WTC11 (cell line): ENCODE measurements at regions not wholly inside any gene's neighbourhood (a gene's known extent, or its start where the extent isn't known, plus 50 kb on each side); places are given as distances from the start of the nearest gene placed in this dataset.

ENCODE experiments used
- ATAC-seq: fragments of 200-7000 bp; cut with Tn5 transposase; 2 replicates; pipeline ENCODE4 v1.10.0; 2021; ENCODE audit warnings: mild to moderate bottlenecking, moderate library complexity
- CTCF ChIA-PET: fragments of 300-600 bp; sonication (Branson Sonifier 250); formaldehyde crosslinking; loops from one replicate; lab custom pipeline; 2021; ENCODE audit warnings: antibody characterized with exemption; lab: Charles Lee
- POLR2A ChIA-PET: fragments of 350-600 bp; sonication (Branson Sonifier 250); formaldehyde crosslinking; loops from one replicate; lab custom pipeline; 2021; ENCODE audit warnings: antibody characterized with exemption; lab: Charles Lee
- DNase-seq: peaks from one replicate; pipeline ENCODE4 v3.0.0; 2021; ENCODE audit warnings: low spot score
- H3K27ac Mint-ChIP-seq: 2 replicates; pipeline ENCODE4 v1.8.0; 2021; ENCODE audit warnings: mixed read lengths
- H3K27me3 Mint-ChIP-seq: 2 replicates; pipeline ENCODE4 v1.8.0; 2021; ENCODE audit warnings: low read depth, mild to moderate bottlenecking, moderate library complexity, mixed read lengths
- H3K36me3 Mint-ChIP-seq: 2 replicates; pipeline ENCODE4 v1.8.0; 2021; ENCODE audit warnings: mixed read lengths
- H3K4me1 Mint-ChIP-seq: 2 replicates; pipeline ENCODE4 v1.8.0; 2022; ENCODE audit warnings: mixed read lengths
- H3K4me3 Mint-ChIP-seq: 2 replicates; pipeline ENCODE4 v1.8.0; 2021; ENCODE audit warnings: mild to moderate bottlenecking, moderate library complexity, mixed read lengths
- H3K9me3 Mint-ChIP-seq: 2 replicates; pipeline ENCODE4 v1.8.0; 2021; ENCODE audit warnings: mixed read lengths
- CREB1 ChIP-seq: sonication (generic); formaldehyde crosslinking; IDR thresholded peaks from 2 replicates; pipeline ENCODE4 v1.8.0; 2023; ENCODE audit warnings: mild to moderate bottlenecking, missing genetic modification reagents
- FOXJ3 ChIP-seq: sonication (generic); formaldehyde crosslinking; IDR thresholded peaks from 2 replicates; pipeline ENCODE4 v1.9.0; 2021; ENCODE audit warnings: missing genetic modification reagents, mild to moderate bottlenecking, borderline replicate concordance
- FOXP1 ChIP-seq: sonication (generic); formaldehyde crosslinking; IDR thresholded peaks from 2 replicates; pipeline ENCODE4 v1.8.0; 2022; ENCODE audit warnings: missing genetic modification reagents, mild to moderate bottlenecking, moderate library complexity, borderline replicate concordance
- GABPB1 ChIP-seq: sonication (generic); formaldehyde crosslinking; IDR thresholded peaks from 2 replicates; pipeline ENCODE4 v1.8.1; 2023; ENCODE audit warnings: mild to moderate bottlenecking, missing genetic modification reagents
- HMGA2 ChIP-seq: fragments of 250-450 bp; sonication (Bioruptor Pico); IDR thresholded peaks from 2 replicates; pipeline ENCODE4 v1.4.0; 2021; ENCODE audit warnings: mild to moderate bottlenecking, moderate library complexity
- JAZF1 ChIP-seq: fragments of 250-450 bp; sonication (Bioruptor Pico); IDR thresholded peaks from 2 replicates; pipeline ENCODE4 v1.9.0; 2021; ENCODE audit warnings: moderate library complexity, mild to moderate bottlenecking, inconsistent platforms
- NFE2L1 ChIP-seq: sonication (generic); formaldehyde crosslinking; IDR thresholded peaks from 2 replicates; pipeline ENCODE4 v1.8.1; 2023; ENCODE audit warnings: missing genetic modification reagents
- NR1H2 ChIP-seq: sonication (generic); formaldehyde crosslinking; IDR thresholded peaks from 2 replicates; pipeline ENCODE4 v1.9.0; 2021; ENCODE audit warnings: mild to moderate bottlenecking, moderate library complexity, missing genetic modification reagents
- OVOL2 ChIP-seq: fragments of 250-450 bp; sonication (Bioruptor Pico); IDR thresholded peaks from 2 replicates; pipeline ENCODE4 v1.9.0; 2021; ENCODE audit warnings: mild to moderate bottlenecking, borderline replicate concordance
- RELA ChIP-seq: sonication (generic); formaldehyde crosslinking; IDR thresholded peaks from 2 replicates; pipeline ENCODE4 v1.8.1; 2022; ENCODE audit warnings: missing genetic modification reagents, mild to moderate bottlenecking, borderline replicate concordance
- TEAD1 ChIP-seq: sonication (generic); formaldehyde crosslinking; IDR thresholded peaks from 2 replicates; pipeline ENCODE4 v1.8.0; 2022; ENCODE audit warnings: mild to moderate bottlenecking, missing genetic modification reagents
- TF ChIP-seq, protein P1 (sequence below): fragments of 250-450 bp; sonication (Bioruptor Pico); IDR thresholded peaks from 2 replicates; pipeline ENCODE4 v1.9.0; 2021; ENCODE audit warnings: moderate library complexity, mild to moderate bottlenecking, inconsistent platforms, borderline replicate concordance
- TF ChIP-seq, protein P2 (sequence below): sonication (generic); formaldehyde crosslinking; IDR thresholded peaks from 2 replicates; pipeline ENCODE4 v1.8.0; 2022; ENCODE audit warnings: mild to moderate bottlenecking, missing genetic modification reagents
- TF ChIP-seq, protein P3 (sequence below): sonication (generic); formaldehyde crosslinking; IDR thresholded peaks from 2 replicates; pipeline ENCODE4 v1.8.0; 2022; ENCODE audit warnings: mild to moderate bottlenecking, missing genetic modification reagents
- TF ChIP-seq, protein P4 (sequence below): sonication (generic); formaldehyde crosslinking; IDR thresholded peaks from 2 replicates; pipeline ENCODE4 v1.8.1; 2023; ENCODE audit warnings: mild to moderate bottlenecking, missing genetic modification reagents, moderate library complexity
- TF ChIP-seq, protein P5 (sequence below): sonication (generic); formaldehyde crosslinking; IDR thresholded peaks from 2 replicates; pipeline ENCODE4 v1.8.1; 2022; ENCODE audit warnings: mild to moderate bottlenecking, missing genetic modification reagents, moderate library complexity, borderline replicate concordance
- TF ChIP-seq, protein P6 (sequence below): sonication (generic); formaldehyde crosslinking; IDR thresholded peaks from 2 replicates; pipeline ENCODE4 v1.8.0; 2023; ENCODE audit warnings: missing genetic modification reagents
- TF ChIP-seq, protein P7 (sequence below): fragments of 250-450 bp; sonication (Bioruptor Pico); IDR thresholded peaks from 2 replicates; pipeline ENCODE4 v1.8.0; 2021; ENCODE audit warnings: mild to moderate bottlenecking
- TF ChIP-seq, protein P8 (sequence below): fragments of 250-450 bp; sonication (Bioruptor Pico); IDR thresholded peaks from 2 replicates; pipeline ENCODE4 v1.9.0; 2021; ENCODE audit warnings: mild to moderate bottlenecking, borderline replicate concordance

DNA sequence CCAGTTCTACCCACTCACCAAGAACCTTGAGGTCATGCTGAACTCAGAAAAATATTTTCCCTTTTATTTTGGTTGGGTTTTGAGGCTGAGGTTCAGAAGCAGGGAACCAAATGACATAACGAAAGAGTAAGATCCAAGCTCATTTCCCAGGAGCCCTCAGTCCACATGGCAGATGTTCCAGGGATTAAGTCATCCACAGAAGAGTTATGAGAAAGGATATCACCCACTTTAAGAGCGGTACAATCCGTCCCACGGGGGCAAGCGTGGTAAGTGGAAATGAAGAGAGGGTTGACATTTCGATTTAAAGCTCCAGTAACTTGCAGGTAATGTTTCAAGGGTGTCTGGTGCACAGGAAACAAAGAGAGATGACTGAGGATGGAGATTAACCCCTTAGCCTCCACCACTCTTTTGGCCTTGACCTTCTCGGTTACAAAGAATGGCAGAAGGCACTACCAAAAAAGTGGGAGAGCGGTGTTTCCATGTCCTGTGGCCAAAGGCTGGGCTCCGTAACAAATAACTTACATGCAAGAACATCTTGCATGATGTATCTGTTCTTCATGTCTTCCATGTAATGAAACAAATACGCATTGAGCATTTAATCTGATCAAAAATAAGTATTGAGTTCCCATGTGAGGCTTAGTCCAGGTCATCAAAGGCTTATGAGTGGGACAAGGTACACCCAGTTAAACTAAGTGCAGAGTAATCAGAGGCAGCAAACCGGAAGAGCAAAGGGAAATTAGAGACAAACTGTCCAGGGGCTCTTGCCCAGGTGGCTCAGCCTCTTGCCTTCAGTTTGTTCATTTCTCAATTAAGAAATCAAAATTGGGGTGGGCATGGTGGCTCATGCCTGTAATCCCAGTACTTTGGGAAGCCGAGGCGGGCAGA is 241.4 kb downstream of the TOMM20 start:
- H3K4me3 Mint-ChIP-seq: no peak overlapping the region
- ATAC-seq: no peak
- H3K27me3 Mint-ChIP-seq: no peaks in the 10 kb centered on the region; the same call in 1 of the 2 replicates
- H3K9me3 Mint-ChIP-seq: 0 out of 2 replicates have a peak, but pooled peaks cover 4% of the 10 kb centered on the region
- H3K4me1 Mint-ChIP-seq: no peaks in the 10 kb centered on the region
- ChIA-PET CTCF (no interaction called here), POLR2A (interaction anchor here (0.6 kb wide), 1 partner anchor 194 kb away, joined by 4 read pairs; no protein-coding TSS in a partner anchor)
- TF ChIP-seq NFE2L1 (no peak), HMGA2 (CRISPR knock-in tag) (no peak), FOXJ3 (no peak), TEAD1 (CRISPR knock-in tag) (no peak), CREB1 (no peak), OVOL2 (no peak), RELA (CRISPR knock-in tag) (no peak), JAZF1 (CRISPR knock-in tag) (no peak), NR1H2 (no peak), FOXP1 (CRISPR knock-in tag) (no peak), GABPB1 (CRISPR knock-in tag) (no peak)
- TF ChIP-seq, protein P1, sequence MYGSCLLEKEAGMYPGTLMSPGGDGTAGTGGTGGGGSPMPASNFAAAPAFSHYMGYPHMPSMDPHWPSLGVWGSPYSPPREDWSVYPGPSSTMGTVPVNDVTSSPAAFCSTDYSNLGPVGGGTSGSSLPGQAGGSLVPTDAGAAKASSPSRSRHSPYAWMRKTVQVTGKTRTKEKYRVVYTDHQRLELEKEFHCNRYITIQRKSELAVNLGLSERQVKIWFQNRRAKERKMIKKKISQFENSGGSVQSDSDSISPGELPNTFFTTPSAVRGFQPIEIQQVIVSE (CRISPR knock-in tag): no peak
- TF ChIP-seq, protein P2, sequence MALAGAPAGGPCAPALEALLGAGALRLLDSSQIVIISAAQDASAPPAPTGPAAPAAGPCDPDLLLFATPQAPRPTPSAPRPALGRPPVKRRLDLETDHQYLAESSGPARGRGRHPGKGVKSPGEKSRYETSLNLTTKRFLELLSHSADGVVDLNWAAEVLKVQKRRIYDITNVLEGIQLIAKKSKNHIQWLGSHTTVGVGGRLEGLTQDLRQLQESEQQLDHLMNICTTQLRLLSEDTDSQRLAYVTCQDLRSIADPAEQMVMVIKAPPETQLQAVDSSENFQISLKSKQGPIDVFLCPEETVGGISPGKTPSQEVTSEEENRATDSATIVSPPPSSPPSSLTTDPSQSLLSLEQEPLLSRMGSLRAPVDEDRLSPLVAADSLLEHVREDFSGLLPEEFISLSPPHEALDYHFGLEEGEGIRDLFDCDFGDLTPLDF: no peak
- TF ChIP-seq, protein P3, sequence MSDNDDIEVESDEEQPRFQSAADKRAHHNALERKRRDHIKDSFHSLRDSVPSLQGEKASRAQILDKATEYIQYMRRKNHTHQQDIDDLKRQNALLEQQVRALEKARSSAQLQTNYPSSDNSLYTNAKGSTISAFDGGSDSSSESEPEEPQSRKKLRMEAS: no peak
- TF ChIP-seq, protein P4, sequence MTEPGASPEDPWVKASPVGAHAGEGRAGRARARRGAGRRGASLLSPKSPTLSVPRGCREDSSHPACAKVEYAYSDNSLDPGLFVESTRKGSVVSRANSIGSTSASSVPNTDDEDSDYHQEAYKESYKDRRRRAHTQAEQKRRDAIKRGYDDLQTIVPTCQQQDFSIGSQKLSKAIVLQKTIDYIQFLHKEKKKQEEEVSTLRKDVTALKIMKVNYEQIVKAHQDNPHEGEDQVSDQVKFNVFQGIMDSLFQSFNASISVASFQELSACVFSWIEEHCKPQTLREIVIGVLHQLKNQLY (CRISPR knock-in tag): no peak
- TF ChIP-seq, protein P5, sequence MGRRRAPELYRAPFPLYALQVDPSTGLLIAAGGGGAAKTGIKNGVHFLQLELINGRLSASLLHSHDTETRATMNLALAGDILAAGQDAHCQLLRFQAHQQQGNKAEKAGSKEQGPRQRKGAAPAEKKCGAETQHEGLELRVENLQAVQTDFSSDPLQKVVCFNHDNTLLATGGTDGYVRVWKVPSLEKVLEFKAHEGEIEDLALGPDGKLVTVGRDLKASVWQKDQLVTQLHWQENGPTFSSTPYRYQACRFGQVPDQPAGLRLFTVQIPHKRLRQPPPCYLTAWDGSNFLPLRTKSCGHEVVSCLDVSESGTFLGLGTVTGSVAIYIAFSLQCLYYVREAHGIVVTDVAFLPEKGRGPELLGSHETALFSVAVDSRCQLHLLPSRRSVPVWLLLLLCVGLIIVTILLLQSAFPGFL (CRISPR knock-in tag): no peak
- TF ChIP-seq, protein P6, sequence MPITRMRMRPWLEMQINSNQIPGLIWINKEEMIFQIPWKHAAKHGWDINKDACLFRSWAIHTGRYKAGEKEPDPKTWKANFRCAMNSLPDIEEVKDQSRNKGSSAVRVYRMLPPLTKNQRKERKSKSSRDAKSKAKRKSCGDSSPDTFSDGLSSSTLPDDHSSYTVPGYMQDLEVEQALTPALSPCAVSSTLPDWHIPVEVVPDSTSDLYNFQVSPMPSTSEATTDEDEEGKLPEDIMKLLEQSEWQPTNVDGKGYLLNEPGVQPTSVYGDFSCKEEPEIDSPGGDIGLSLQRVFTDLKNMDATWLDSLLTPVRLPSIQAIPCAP: no peak
- TF ChIP-seq, protein P7, sequence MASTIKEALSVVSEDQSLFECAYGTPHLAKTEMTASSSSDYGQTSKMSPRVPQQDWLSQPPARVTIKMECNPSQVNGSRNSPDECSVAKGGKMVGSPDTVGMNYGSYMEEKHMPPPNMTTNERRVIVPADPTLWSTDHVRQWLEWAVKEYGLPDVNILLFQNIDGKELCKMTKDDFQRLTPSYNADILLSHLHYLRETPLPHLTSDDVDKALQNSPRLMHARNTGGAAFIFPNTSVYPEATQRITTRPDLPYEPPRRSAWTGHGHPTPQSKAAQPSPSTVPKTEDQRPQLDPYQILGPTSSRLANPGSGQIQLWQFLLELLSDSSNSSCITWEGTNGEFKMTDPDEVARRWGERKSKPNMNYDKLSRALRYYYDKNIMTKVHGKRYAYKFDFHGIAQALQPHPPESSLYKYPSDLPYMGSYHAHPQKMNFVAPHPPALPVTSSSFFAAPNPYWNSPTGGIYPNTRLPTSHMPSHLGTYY (CRISPR knock-in tag): no peak
- TF ChIP-seq, protein P8, sequence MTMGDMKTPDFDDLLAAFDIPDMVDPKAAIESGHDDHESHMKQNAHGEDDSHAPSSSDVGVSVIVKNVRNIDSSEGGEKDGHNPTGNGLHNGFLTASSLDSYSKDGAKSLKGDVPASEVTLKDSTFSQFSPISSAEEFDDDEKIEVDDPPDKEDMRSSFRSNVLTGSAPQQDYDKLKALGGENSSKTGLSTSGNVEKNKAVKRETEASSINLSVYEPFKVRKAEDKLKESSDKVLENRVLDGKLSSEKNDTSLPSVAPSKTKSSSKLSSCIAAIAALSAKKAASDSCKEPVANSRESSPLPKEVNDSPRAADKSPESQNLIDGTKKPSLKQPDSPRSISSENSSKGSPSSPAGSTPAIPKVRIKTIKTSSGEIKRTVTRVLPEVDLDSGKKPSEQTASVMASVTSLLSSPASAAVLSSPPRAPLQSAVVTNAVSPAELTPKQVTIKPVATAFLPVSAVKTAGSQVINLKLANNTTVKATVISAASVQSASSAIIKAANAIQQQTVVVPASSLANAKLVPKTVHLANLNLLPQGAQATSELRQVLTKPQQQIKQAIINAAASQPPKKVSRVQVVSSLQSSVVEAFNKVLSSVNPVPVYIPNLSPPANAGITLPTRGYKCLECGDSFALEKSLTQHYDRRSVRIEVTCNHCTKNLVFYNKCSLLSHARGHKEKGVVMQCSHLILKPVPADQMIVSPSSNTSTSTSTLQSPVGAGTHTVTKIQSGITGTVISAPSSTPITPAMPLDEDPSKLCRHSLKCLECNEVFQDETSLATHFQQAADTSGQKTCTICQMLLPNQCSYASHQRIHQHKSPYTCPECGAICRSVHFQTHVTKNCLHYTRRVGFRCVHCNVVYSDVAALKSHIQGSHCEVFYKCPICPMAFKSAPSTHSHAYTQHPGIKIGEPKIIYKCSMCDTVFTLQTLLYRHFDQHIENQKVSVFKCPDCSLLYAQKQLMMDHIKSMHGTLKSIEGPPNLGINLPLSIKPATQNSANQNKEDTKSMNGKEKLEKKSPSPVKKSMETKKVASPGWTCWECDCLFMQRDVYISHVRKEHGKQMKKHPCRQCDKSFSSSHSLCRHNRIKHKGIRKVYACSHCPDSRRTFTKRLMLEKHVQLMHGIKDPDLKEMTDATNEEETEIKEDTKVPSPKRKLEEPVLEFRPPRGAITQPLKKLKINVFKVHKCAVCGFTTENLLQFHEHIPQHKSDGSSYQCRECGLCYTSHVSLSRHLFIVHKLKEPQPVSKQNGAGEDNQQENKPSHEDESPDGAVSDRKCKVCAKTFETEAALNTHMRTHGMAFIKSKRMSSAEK (CRISPR knock-in tag): no peak
- no peak overlapping the region for H3K27ac Mint-ChIP-seq
- DNase-seq: no peak
- no peaks in the 10 kb centered on the region for H3K36me3 Mint-ChIP-seq
